ENCODE measurements at regions not wholly inside any gene's neighbourhood (a gene's known extent, or its start where the extent isn't known, plus 50 kb on each side); places are given as distances from the start of the nearest gene placed in this dataset.

- TF ChIP-seq CHD1 (IDR thresholded peaks at IDR 0.05; ENCODE audit: low read depth, low read length) (no peak), KDM1A (IDR thresholded peaks at IDR 0.05; ENCODE audit: borderline replicate concordance, low read length) (no peak), POLR2AphosphoS5 (IDR thresholded peaks at IDR 0.05; ENCODE audit: low read depth, low read length) (no peak)
These were observed 243.3 kb upstream of the SRRM4 start for GRCh38 chr12:118737985-118738540.
